ENCODE measurements at regions not wholly inside any gene's neighbourhood (a gene's known extent, or its start where the extent isn't known, plus 50 kb on each side); places are given as distances from the start of the nearest gene placed in this dataset.

DNA sequence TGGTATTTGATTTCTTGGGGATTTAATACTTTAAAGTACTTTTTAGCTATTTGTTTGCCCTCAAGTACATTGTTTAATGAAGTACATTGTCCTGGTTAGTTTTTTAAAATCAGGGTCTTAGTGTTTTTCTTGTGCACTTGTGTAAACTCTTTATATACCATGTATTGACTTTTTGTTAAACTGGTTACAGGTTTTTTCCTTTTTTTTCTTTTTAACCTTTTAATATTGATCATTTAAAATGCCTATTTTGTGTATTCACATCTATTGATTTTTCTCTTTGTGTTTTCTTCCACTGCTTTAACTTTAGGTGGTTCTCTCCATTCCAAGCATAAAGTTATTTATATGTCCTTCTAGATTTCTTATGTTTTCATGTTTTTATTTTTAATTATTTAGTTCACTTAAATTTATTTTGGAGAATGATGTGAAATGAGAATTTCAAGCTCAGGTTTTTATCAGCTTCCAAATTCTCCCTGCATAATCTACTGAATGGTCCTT lies 84.5 kb upstream of the MYCN start:
- TF ChIP-seq YY2 (tag by site-specific recombination; IDR thresholded peaks at IDR 0.05), result no peak
- no peak for TF ChIP-seq ZBTB48 (tag by site-specific recombination; IDR thresholded peaks at IDR 0.05)
- TF ChIP-seq, protein P1, sequence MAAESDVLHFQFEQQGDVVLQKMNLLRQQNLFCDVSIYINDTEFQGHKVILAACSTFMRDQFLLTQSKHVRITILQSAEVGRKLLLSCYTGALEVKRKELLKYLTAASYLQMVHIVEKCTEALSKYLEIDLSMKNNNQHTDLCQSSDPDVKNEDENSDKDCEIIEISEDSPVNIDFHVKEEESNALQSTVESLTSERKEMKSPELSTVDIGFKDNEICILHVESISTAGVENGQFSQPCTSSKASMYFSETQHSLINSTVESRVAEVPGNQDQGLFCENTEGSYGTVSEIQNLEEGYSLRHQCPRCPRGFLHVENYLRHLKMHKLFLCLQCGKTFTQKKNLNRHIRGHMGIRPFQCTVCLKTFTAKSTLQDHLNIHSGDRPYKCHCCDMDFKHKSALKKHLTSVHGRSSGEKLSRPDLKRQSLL (tag by site-specific recombination; IDR thresholded peaks at IDR 0.05), result no peak
- TF ChIP-seq ZNF404 (tag by site-specific recombination; IDR thresholded peaks at IDR 0.05), result no peak
- TF ChIP-seq SP3 (tag by site-specific recombination; IDR thresholded peaks at IDR 0.05), result no peak
- no peak for TF ChIP-seq TRIM28 (IDR thresholded peaks at IDR 0.05; ENCODE audit: borderline replicate concordance, low read length)
- TF ChIP-seq ZNF140 (tag by site-specific recombination; IDR thresholded peaks at IDR 0.05), result no peak
- TF ChIP-seq, protein P2, sequence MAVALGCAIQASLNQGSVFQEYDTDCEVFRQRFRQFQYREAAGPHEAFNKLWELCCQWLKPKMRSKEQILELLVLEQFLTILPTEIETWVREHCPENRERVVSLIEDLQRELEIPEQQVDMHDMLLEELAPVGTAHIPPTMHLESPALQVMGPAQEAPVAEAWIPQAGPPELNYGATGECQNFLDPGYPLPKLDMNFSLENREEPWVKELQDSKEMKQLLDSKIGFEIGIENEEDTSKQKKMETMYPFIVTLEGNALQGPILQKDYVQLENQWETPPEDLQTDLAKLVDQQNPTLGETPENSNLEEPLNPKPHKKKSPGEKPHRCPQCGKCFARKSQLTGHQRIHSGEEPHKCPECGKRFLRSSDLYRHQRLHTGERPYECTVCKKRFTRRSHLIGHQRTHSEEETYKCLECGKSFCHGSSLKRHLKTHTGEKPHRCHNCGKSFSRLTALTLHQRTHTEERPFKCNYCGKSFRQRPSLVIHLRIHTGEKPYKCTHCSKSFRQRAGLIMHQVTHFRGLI (tag by site-specific recombination; IDR thresholded peaks at IDR 0.05), result no peak
- no peak for TF ChIP-seq SP2 (tag by site-specific recombination; IDR thresholded peaks at IDR 0.05)
- no peak for TF ChIP-seq ZNF777 (tag by site-specific recombination; IDR thresholded peaks at IDR 0.05; ENCODE audit: borderline replicate concordance)
- TF ChIP-seq TCF7L2 (IDR thresholded peaks at IDR 0.05; ENCODE audit: borderline replicate concordance, low read depth, low read length), result no peak
- TF ChIP-seq ZNF654 (tag by site-specific recombination; IDR thresholded peaks at IDR 0.05; ENCODE audit: low read depth), result no peak
- no peak for TF ChIP-seq ZNF148 (tag by site-specific recombination; IDR thresholded peaks at IDR 0.05; ENCODE audit: borderline replicate concordance)
- TF ChIP-seq ZNF350 (tag by site-specific recombination; IDR thresholded peaks at IDR 0.05), result no peak
- TF ChIP-seq, protein P3, sequence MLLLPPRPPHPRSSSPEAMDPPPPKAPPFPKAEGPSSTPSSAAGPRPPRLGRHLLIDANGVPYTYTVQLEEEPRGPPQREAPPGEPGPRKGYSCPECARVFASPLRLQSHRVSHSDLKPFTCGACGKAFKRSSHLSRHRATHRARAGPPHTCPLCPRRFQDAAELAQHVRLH (tag by site-specific recombination; IDR thresholded peaks at IDR 0.05), result no peak
- TF ChIP-seq ZNF423 (tag by site-specific recombination; IDR thresholded peaks at IDR 0.05), result no peak
- no peak for TF ChIP-seq ZNF175 (tag by site-specific recombination; IDR thresholded peaks at IDR 0.05)
- no peak for TF ChIP-seq ZNF558 (tag by site-specific recombination; IDR thresholded peaks at IDR 0.05)
- TF ChIP-seq ZNF280D (tag by site-specific recombination; IDR thresholded peaks at IDR 0.05), result no peak
- Histone ChIP-seq H3K36me3 (ENCODE audit: control insufficient read depth in 2 of 2, insufficient read depth in 1 of 2, low read length in 2 of 2) (no peaks in the 10 kb centered on the region), H3K4me1 (ENCODE audit: control insufficient read depth, insufficient read depth, low read length) (no peaks in the 10 kb centered on the region), H3K27ac (ENCODE audit: extremely low read depth, low read depth, low read length) (no peak overlapping the region), H3K9me3 (ENCODE audit: control insufficient read depth, insufficient read depth, low read depth, low read length) (no peaks in the 10 kb centered on the region), H3K4me3 (ENCODE audit: low read depth, low read length) (no peak overlapping the region)
- ChIA-PET CTCF (interaction anchor here (0.7 to 1.7 kb wide), 2 partner anchors 31 to 83 kb away, joined by 3 to 4 read pairs; no protein-coding TSS in a partner anchor), POLR2A (no interaction called here)
